ENCODE measurements at regions not wholly inside any gene's neighbourhood (a gene's known extent, or its start where the extent isn't known, plus 50 kb on each side); places are given as distances from the start of the nearest gene placed in this dataset.

DNA sequence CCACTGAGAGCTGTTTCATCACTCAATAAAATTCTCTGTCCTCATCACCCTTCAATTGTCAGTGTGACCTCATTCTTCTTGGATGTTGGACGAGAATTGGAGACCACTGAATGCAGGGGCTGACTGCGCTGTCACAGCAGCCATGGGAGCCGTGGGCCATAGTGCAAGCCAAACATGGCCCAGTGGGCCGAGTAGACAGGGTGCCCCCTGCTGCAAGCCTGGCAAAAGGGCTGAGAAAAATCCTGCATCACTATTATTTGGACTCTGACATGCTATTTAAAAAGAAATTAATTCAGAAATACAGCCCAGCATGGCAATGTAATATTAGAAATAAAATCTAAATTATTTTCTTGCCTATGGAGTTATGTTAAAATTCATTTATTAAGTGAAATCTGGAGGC lies 67.8 kb upstream of the FAM98A start:
- TF ChIP-seq, protein P1, sequence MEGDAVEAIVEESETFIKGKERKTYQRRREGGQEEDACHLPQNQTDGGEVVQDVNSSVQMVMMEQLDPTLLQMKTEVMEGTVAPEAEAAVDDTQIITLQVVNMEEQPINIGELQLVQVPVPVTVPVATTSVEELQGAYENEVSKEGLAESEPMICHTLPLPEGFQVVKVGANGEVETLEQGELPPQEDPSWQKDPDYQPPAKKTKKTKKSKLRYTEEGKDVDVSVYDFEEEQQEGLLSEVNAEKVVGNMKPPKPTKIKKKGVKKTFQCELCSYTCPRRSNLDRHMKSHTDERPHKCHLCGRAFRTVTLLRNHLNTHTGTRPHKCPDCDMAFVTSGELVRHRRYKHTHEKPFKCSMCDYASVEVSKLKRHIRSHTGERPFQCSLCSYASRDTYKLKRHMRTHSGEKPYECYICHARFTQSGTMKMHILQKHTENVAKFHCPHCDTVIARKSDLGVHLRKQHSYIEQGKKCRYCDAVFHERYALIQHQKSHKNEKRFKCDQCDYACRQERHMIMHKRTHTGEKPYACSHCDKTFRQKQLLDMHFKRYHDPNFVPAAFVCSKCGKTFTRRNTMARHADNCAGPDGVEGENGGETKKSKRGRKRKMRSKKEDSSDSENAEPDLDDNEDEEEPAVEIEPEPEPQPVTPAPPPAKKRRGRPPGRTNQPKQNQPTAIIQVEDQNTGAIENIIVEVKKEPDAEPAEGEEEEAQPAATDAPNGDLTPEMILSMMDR (IDR thresholded peaks at IDR 0.05; ENCODE audit: low read depth, low read length, missing control alignments) = no peak
- H3K4me3 ChIP-seq (ENCODE audit: low read depth, low read length) = no peak overlapping the region
- H3K27me3 ChIP-seq (replicated peaks) = no peaks in the 10 kb centered on the region
- H3K27ac ChIP-seq = no peak overlapping the region
- H3K36me3 ChIP-seq (replicated peaks) = no peaks in the 10 kb centered on the region
- DNase-seq = no peak
- in situ Hi-C loops (cut with HindIII; ENCODE audit: low pct_ligation_motif_present, low sequenced_read_pairs) = no loop called here

DNA sequence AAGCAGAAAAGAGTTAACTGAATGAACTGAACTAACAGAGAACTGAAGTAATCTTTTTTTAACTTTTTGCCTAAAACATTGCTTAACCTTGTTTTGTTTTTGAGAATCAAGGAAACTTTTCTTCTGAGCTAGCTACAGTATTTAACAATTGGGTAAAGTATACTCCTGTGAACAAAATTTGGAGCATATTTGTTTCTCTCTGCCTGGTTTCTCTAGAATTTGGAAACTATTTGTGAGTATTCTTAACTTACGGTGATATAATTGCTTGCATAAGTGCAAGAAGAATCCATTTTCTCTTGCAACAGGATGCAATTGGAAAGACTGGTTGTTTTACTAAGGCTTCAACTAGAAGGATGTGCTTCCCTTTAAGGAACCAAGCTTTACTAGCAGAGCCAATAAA lies 65.9 kb upstream of the FAM98A start:
- in situ Hi-C loops (cut with HindIII; ENCODE audit: low pct_ligation_motif_present, low sequenced_read_pairs) = no loop called here
- DNase-seq = no peak
- Histone ChIP-seq H3K4me3 (ENCODE audit: low read depth, low read length) (no peak overlapping the region), H3K27ac (no peak overlapping the region), H3K36me3 (replicated peaks) (no peaks in the 10 kb centered on the region), H3K27me3 (replicated peaks) (no peaks in the 10 kb centered on the region)
- TF ChIP-seq, protein P1 (IDR thresholded peaks at IDR 0.05; ENCODE audit: low read depth, low read length, missing control alignments) = no peak

DNA sequence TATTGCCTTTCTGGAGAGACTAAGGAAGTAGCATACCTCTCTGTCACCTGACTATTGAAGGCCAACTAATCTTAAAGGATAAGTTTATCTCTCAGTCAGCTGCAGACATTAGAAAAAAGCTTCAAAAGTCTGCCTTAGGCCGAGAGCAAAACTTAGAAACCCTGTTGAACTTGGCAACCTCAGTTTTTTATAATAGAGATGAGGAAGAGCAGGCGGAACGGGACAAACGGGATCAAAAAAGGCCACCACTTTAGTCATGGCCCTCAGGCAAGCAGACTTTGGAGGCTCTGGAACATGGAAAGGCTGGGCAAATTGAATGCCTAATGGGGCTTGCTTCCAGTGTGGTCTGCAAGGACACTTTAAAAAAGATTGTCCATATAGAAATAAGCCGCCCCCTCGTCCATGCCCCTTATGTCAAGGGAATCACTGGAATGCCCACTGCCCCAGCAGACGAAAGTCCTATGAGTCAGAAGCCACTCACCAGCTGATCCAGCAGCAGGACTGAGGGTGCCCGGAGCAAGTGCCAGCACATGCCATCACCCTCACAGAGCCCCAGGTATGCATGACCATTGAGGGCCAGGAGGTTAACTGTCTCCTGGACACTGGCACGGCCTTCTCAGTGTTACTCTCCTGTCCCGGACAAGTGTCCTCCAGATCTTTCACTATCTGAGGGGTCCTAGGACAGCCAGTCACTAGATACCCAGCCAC lies 61.5 kb upstream of the FAM98A start:
- Histone ChIP-seq H3K27me3 (replicated peaks) (no peaks in the 10 kb centered on the region), H3K4me3 (ENCODE audit: low read depth, low read length) (no peak overlapping the region), H3K36me3 (replicated peaks) (no peaks in the 10 kb centered on the region), H3K27ac (no peak overlapping the region)
- DNase-seq = no peak
- TF ChIP-seq, protein P1 (IDR thresholded peaks at IDR 0.05; ENCODE audit: low read depth, low read length, missing control alignments) = no peak
- in situ Hi-C loops (cut with HindIII; ENCODE audit: low pct_ligation_motif_present, low sequenced_read_pairs) = no loop called here

DNA sequence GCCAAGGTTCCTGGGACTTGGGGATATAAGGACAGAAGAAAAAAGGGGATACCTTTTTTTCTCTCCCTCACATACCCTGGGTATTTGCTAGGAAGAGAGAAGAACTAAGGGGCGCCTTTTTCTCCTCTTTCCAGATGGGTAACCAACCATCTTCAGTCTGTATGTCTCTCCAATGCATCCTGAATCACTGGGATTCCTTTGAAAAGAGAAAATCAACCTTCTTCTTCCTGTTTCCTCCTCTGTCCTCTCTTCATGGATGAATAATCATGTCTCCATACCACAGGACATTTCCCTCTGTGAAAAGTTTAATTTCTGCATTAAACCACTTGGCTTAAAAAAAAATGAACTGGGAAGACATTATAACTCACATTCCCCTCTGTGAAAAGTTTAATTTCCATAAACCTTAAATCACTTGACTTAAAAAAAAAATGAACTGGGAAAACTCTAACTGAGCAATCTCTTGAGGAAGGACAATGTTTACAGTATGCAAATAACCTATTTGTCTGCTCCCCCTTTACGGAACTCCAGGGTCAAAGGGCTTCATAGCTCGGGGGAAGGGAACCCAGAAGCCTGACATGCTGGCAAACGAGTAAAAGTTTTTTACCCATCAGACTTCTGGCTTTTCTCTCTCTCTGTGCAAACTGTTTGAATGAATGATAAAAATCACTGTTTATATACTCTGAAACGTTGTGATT lies 56.7 kb upstream of the FAM98A start:
- Histone ChIP-seq H3K36me3 (replicated peaks) (no peaks in the 10 kb centered on the region), H3K27ac (no peak overlapping the region), H3K4me3 (ENCODE audit: low read depth, low read length) (no peak overlapping the region), H3K27me3 (replicated peaks) (no peaks in the 10 kb centered on the region)
- no peak for DNase-seq
- TF ChIP-seq, protein P1 (IDR thresholded peaks at IDR 0.05; ENCODE audit: low read depth, low read length, missing control alignments) = no peak
- in situ Hi-C loops (cut with HindIII; ENCODE audit: low pct_ligation_motif_present, low sequenced_read_pairs) = no loop called here

DNA sequence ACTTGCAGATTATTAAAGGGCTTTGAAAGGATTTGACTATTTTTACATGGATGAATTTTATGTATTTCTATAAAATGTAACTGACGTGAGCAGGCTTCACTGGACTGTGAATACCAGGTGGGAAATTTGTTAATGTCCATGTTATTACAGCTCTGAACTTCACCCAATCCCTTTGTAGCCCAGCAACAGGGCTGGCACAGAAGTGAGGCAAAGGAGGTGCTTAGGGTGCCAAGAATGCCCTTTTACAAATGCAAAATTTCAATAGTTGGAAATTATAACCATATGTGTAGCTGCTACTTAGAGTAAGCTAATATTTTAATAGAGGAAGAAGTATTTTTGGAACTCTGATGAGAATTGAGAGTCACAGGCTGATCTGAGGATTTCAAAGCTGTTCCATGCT lies 53.7 kb upstream of the FAM98A start:
- H3K27ac ChIP-seq = no peak overlapping the region
- no peaks in the 10 kb centered on the region for H3K36me3 ChIP-seq (replicated peaks)
- no peak for DNase-seq
- TF ChIP-seq, protein P1 (IDR thresholded peaks at IDR 0.05; ENCODE audit: low read depth, low read length, missing control alignments) = no peak
- no peak overlapping the region for H3K4me3 ChIP-seq (ENCODE audit: low read depth, low read length)
- in situ Hi-C loops (cut with HindIII; ENCODE audit: low pct_ligation_motif_present, low sequenced_read_pairs) = no loop called here
- no peaks in the 10 kb centered on the region for H3K27me3 ChIP-seq (replicated peaks)

Measured in brain microvascular endothelial cell (primary cell).